Fibroblast of lung (primary cell): ENCODE measurements at regions not wholly inside any gene's neighbourhood (a gene's known extent, or its start where the extent isn't known, plus 50 kb on each side); places are given as distances from the start of the nearest gene placed in this dataset.

ENCODE experiments used
- DNase-seq, 2 donors: peaks; one replicate each; pipeline versions ENCODE4 v3.0.0 to v3.0.0-alpha.2; 2010; ENCODE audit warnings: low read depth in 2 of 2
- H2AFZ ChIP-seq: 2 replicates; pipeline ENCODE4 v1.5.1; 2012; ENCODE audit warnings: low read length, control low read depth, inconsistent platforms
- H3K27ac ChIP-seq: 2 replicates; pipeline ENCODE4 v1.5.1; 2011; ENCODE audit warnings: low read length, control low read depth; ENCODE audit not compliant: insufficient read depth
- H3K27me3 ChIP-seq: 2 replicates; pipeline ENCODE4 v1.5.1; 2011; ENCODE audit warnings: mild to moderate bottlenecking, low read length; ENCODE audit not compliant: control insufficient read depth, insufficient read depth
- H3K36me3 ChIP-seq: 2 replicates; pipeline ENCODE4 v1.5.1; 2011; ENCODE audit warnings: low read length; ENCODE audit not compliant: control insufficient read depth, insufficient read depth
- H3K4me1 ChIP-seq: 2 replicates; pipeline ENCODE4 v1.5.1; 2011; ENCODE audit warnings: low read length; ENCODE audit not compliant: control insufficient read depth, insufficient read depth; ENCODE audit errors: extremely low read depth
- H3K4me2 ChIP-seq: 2 replicates; pipeline ENCODE4 v1.5.1; 2011; ENCODE audit warnings: low read length, control low read depth; ENCODE audit not compliant: insufficient read depth; ENCODE audit errors: extremely low read depth
- H3K4me3 ChIP-seq, 4 experiments: fragments of 200-600 bp in 1 of 4; sonication (generic) in 1 of 4; replicated peaks in 1 of 4; 2 replicates each; pipeline ENCODE4 v1.5.1; 2011 to 2016; ENCODE audit warnings: low read length in 4 of 4, low read depth in 3 of 4, mild to moderate bottlenecking in 3 of 4, control low read depth in 2 of 4, inconsistent platforms in 1 of 4, mixed read lengths in 1 of 4; ENCODE audit not compliant: insufficient read depth in 1 of 4; ENCODE audit errors: control extremely low read depth in 1 of 4
- H3K79me2 ChIP-seq: 2 replicates; pipeline ENCODE4 v1.5.1; 2012; ENCODE audit warnings: mild to moderate bottlenecking, low read length, inconsistent platforms; ENCODE audit not compliant: control insufficient read depth, insufficient read depth
- H3K9ac ChIP-seq: 2 replicates; pipeline ENCODE4 v1.5.1; 2011; ENCODE audit warnings: mild to moderate bottlenecking, low read length, control low read depth; ENCODE audit not compliant: insufficient read depth
- H3K9me3 ChIP-seq: 2 replicates; pipeline ENCODE4 v1.5.1; 2012; ENCODE audit warnings: low read depth, low read length; ENCODE audit not compliant: control insufficient read depth, insufficient read depth
- H4K20me1 ChIP-seq: 2 replicates; pipeline ENCODE4 v1.5.1; 2011; ENCODE audit warnings: low read length; ENCODE audit not compliant: control insufficient read depth, insufficient read depth; ENCODE audit errors: extremely low read depth
- EZH2 ChIP-seq: IDR thresholded peaks from 2 replicates; pipeline ENCODE4 v1.5.1; 2012; ENCODE audit warnings: low read length, control low read depth, mild to moderate bottlenecking; ENCODE audit errors: missing control alignments
- TF ChIP-seq, protein P1 (sequence below), 2 donors: IDR thresholded peaks in 1 of 2; conservative IDR thresholded peaks in 1 of 2; 1 replicate in 1 of 2; 2 replicates in 1 of 2; pipeline ENCODE4 v1.5.1; 2011 to 2012; ENCODE audit warnings: low read length in 2 of 2, control low read depth in 1 of 2, inconsistent platforms in 1 of 2, low read depth in 1 of 2, mild to moderate bottlenecking in 1 of 2

DNA sequence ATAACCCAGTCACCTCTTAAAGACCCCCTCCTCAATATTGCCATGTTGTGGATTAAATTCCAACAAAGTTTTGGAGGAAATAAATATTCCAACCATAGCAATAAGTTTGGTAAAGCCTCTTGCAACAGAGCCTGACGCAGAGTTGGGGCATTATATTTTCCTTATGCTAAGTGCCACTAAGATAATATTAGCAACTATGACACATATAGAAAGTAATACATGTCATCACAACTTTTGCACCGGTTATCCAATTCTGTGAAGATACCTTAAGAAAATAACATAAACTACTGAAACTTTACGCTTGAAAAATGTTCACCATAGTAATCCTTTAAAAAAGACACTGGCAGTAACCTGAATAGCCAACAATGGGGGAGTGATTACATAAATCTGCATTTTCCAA lies 52.2 kb upstream of the TRERF1 start:
- no peak for TF ChIP-seq EZH2
- TF ChIP-seq, protein P1, sequence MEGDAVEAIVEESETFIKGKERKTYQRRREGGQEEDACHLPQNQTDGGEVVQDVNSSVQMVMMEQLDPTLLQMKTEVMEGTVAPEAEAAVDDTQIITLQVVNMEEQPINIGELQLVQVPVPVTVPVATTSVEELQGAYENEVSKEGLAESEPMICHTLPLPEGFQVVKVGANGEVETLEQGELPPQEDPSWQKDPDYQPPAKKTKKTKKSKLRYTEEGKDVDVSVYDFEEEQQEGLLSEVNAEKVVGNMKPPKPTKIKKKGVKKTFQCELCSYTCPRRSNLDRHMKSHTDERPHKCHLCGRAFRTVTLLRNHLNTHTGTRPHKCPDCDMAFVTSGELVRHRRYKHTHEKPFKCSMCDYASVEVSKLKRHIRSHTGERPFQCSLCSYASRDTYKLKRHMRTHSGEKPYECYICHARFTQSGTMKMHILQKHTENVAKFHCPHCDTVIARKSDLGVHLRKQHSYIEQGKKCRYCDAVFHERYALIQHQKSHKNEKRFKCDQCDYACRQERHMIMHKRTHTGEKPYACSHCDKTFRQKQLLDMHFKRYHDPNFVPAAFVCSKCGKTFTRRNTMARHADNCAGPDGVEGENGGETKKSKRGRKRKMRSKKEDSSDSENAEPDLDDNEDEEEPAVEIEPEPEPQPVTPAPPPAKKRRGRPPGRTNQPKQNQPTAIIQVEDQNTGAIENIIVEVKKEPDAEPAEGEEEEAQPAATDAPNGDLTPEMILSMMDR (conservative IDR thresholded peaks at IDR 0.05 in 1 of 2, IDR thresholded peaks at IDR 0.05 in 1 of 2; ENCODE audit: low read depth in 1 of 2, low read length in 2 of 2): no peak
- no peaks in the 10 kb centered on the region for H3K79me2 ChIP-seq
- no peak overlapping the region for H2AFZ ChIP-seq
- H3K4me3 ChIP-seq: no peak overlapping the region
- no peak for DNase-seq
- no peaks in the 10 kb centered on the region for H3K36me3 ChIP-seq
- no peaks in the 10 kb centered on the region for H3K4me1 ChIP-seq
- H3K27ac ChIP-seq: no peak overlapping the region
- H3K27me3 ChIP-seq: no peaks in the 10 kb centered on the region
- H3K4me2 ChIP-seq: no peak overlapping the region
- no peaks in the 10 kb centered on the region for H4K20me1 ChIP-seq
- H3K9ac ChIP-seq: no peak overlapping the region
- no peaks in the 10 kb centered on the region for H3K9me3 ChIP-seq

DNA sequence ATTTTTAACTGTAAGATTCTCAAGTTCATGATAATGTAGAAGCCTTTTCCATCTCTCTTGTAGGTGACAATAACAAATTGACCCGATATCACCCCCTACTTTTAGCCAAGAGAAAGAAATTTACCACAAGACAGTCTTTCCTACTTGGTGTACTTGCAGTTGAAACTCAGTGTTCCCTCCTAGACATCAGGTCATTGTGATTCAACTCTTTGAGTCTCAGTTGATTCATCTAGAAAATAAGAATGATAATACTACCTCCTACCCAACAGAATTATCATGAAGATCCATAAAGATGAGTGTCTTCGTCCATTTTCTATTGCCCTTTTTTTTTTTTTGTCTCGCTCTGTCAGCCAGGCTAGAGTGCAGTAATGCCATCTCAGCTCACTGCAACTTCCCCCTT lies 51.3 kb upstream of the TRERF1 start:
- Histone ChIP-seq H3K4me1 (no peaks in the 10 kb centered on the region), H3K36me3 (no peaks in the 10 kb centered on the region), H2AFZ (no peak overlapping the region), H3K79me2 (no peaks in the 10 kb centered on the region), H3K9ac (no peak overlapping the region), H4K20me1 (no peaks in the 10 kb centered on the region), H3K4me2 (no peak overlapping the region), H3K27me3 (no peaks in the 10 kb centered on the region), H3K4me3 (no peak overlapping the region), H3K9me3 (no peaks in the 10 kb centered on the region), H3K27ac (no peak overlapping the region)
- TF ChIP-seq, protein P1 (conservative IDR thresholded peaks at IDR 0.05 in 1 of 2, IDR thresholded peaks at IDR 0.05 in 1 of 2; ENCODE audit: low read depth in 1 of 2, low read length in 2 of 2): no peak
- TF ChIP-seq EZH2: no peak
- DNase-seq: no peak

DNA sequence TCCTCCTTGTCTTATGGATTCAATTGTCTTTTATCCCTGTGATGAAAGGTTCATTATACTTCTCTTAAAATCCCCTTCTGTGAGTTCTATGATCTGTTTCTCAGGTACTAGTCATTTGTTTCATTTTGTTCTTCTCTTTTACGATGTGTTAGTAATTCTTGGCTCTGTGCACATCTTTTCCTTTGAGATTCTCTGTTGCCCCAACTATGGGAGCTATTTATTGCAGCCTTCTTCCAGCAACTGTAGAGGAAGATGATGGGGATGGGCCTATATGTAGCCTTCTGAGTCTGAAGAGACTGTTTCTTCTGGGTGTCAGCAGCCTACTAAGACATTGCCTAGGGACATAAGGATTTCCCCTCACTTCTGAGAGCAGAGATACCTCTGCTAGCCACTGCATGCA lies 50.4 kb upstream of the TRERF1 start:
- no peaks in the 10 kb centered on the region for H4K20me1 ChIP-seq
- H3K27me3 ChIP-seq: no peaks in the 10 kb centered on the region
- H3K4me3 ChIP-seq: no peak overlapping the region
- no peaks in the 10 kb centered on the region for H3K79me2 ChIP-seq
- H3K4me2 ChIP-seq: no peak overlapping the region
- no peaks in the 10 kb centered on the region for H3K9me3 ChIP-seq
- no peak for DNase-seq
- TF ChIP-seq EZH2: no peak
- TF ChIP-seq, protein P1 (conservative IDR thresholded peaks at IDR 0.05 in 1 of 2, IDR thresholded peaks at IDR 0.05 in 1 of 2; ENCODE audit: low read depth in 1 of 2, low read length in 2 of 2): no peak
- H3K36me3 ChIP-seq: no peaks in the 10 kb centered on the region
- H3K27ac ChIP-seq: no peak overlapping the region
- H3K9ac ChIP-seq: no peak overlapping the region
- H3K4me1 ChIP-seq: no peaks in the 10 kb centered on the region
- no peak overlapping the region for H2AFZ ChIP-seq
